BE2C (cell line): ENCODE measurements at regions not wholly inside any gene's neighbourhood (a gene's known extent, or its start where the extent isn't known, plus 50 kb on each side); places are given as distances from the start of the nearest gene placed in this dataset.

Source experiments
- DNase-seq: peaks from one replicate; pipeline ENCODE4 v3.0.0-alpha.2; 2020
- H3K27me3 ChIP-seq: fragments of 250-450 bp; sonication (Bioruptor Pico); 2 replicates; pipeline ENCODE4 v1.5.1; 2020; ENCODE audit warnings: mild to moderate bottlenecking
- H3K36me3 ChIP-seq: fragments of 250-450 bp; sonication (Bioruptor Pico); 2 replicates; pipeline ENCODE4 v1.5.1; 2020; ENCODE audit warnings: mild to moderate bottlenecking
- H3K4me1 ChIP-seq: fragments of 250-450 bp; sonication (Bioruptor Pico); 2 replicates; pipeline ENCODE4 v1.5.1; 2020
- H3K4me3 ChIP-seq: 2 replicates; pipeline ENCODE4 v1.5.1; 2011; ENCODE audit warnings: low read depth, low read length
- H3K9me3 ChIP-seq: fragments of 250-450 bp; sonication (Bioruptor Pico); 2 replicates; pipeline ENCODE4 v1.5.1; 2020
- TF ChIP-seq, protein P1 (sequence below): IDR thresholded peaks from 2 replicates; pipeline ENCODE4 v1.5.1; 2012; ENCODE audit warnings: mild to moderate bottlenecking, low read depth, low read length

DNA sequence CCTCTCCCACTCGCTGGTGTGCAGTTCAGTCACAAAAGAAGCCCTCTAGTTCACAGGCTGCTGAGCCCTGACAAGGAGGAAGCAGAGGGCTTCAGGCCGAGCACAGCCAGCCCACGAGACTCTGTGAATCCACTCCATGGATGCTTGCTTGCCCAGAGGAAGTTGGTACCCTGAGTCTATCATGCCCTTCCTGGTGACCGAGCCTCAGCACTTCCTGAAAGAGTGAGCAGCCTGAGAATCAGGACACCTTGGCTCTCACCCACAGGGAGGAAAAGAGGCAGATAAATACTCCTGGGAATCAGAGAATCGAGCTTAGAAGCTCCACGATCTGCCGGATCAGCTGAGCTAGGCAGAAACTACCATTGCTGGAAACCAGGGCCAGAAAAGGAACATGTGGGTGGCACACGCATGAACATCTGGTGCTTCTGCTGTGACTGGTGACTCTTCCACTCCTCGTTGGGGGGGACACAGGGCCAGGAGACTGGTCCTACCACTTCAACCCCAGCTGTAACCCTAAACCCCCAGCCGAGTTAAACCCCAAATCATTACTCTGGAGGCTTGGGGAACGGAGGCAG is 376.3 kb upstream of the CAMK1G start:
- TF ChIP-seq, protein P1, sequence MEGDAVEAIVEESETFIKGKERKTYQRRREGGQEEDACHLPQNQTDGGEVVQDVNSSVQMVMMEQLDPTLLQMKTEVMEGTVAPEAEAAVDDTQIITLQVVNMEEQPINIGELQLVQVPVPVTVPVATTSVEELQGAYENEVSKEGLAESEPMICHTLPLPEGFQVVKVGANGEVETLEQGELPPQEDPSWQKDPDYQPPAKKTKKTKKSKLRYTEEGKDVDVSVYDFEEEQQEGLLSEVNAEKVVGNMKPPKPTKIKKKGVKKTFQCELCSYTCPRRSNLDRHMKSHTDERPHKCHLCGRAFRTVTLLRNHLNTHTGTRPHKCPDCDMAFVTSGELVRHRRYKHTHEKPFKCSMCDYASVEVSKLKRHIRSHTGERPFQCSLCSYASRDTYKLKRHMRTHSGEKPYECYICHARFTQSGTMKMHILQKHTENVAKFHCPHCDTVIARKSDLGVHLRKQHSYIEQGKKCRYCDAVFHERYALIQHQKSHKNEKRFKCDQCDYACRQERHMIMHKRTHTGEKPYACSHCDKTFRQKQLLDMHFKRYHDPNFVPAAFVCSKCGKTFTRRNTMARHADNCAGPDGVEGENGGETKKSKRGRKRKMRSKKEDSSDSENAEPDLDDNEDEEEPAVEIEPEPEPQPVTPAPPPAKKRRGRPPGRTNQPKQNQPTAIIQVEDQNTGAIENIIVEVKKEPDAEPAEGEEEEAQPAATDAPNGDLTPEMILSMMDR: no peak
- DNase-seq: no peak
- Histone ChIP-seq H3K9me3 (no peaks in the 10 kb centered on the region), H3K4me3 (peak overlapping the region; percentile 64), H3K36me3 (no peaks in the 10 kb centered on the region), H3K4me1 (peaks cover 7% of the 10 kb centered on the region), H3K27me3 (no peaks in the 10 kb centered on the region)

DNA sequence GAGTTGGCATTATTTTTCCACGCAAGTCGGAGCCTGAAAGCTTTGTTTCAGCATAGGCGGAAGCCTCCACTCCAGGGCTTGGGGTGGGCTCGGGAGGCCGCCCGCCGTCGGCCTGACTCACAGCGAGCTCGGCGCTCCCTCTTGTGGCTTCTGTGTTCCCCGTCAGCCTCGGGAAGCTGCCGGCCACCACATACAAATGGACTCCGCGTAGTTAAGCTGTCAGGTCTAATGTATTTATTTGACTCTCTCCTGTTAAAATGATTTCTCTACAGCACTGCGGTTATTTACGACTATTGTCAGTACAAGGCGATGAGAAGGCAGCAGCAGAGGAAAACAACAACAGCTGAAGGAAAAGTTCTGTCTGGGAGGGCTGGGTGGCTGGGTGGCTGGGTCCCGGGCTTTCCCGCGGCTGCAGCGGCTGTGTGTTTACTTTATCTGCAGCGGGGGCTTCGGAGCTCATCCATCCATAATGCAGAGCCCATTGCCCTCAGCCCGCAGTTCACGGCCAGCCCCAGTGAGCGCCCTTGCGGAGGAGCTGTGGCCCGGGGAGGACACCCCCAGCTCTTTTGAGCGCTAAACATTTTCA is 375.7 kb upstream of the CAMK1G start:
- H3K27me3 ChIP-seq: no peaks in the 10 kb centered on the region
- H3K36me3 ChIP-seq: no peaks in the 10 kb centered on the region
- no peaks in the 10 kb centered on the region for H3K9me3 ChIP-seq
- peaks cover 7% of the 10 kb centered on the region for H3K4me1 ChIP-seq
- TF ChIP-seq, protein P1: peak; percentile 90
- H3K4me3 ChIP-seq: peak overlapping the region; percentile 64
- peak; percentile 89 for DNase-seq

DNA sequence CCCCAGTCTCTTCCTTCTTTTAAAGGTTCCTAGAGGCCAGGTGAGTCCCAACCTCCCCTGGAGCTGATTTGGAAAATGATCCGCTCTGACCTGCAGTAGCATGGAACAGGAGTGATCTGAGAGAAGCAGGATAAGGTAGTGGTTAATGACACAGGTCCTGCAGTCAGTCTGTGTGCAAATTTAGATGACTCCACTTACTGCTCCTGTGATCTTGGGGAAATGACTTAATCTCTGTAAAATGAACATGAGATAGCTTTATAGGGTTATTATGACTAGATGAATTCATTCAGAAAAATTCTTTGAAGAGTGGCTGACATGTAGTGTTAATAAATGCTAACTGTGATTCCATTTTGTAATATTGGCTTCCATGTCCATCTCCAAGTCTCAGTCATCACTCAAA is 374.9 kb upstream of the CAMK1G start:
- Histone ChIP-seq H3K4me1 (peaks cover 7% of the 10 kb centered on the region), H3K27me3 (no peaks in the 10 kb centered on the region), H3K9me3 (no peaks in the 10 kb centered on the region), H3K4me3 (no peak overlapping the region), H3K36me3 (no peaks in the 10 kb centered on the region)
- DNase-seq: no peak
- TF ChIP-seq, protein P1: no peak

DNA sequence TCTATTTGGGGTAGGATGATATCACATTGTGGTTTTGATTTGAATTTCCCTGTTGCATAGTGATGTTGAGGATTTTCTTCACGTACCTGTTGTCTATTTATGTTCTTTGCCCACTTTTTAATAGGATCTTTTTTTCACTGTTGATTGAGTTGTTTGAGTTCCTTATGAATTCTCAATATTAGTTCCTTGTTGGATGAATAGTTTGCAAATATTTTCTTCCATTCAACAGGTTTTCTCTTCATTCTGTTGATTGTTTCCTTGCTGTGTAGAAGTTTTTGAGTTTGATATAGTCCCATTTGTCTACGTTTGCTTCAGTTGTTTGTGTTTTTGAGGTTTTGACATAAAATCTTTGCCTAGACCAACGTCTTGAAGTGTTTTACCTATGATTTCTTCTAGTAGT is 369.5 kb upstream of the CAMK1G start:
- Histone ChIP-seq H3K9me3 (no peaks in the 10 kb centered on the region), H3K4me1 (peaks cover 12% of the 10 kb centered on the region), H3K27me3 (no peaks in the 10 kb centered on the region), H3K4me3 (no peak overlapping the region), H3K36me3 (no peaks in the 10 kb centered on the region)
- TF ChIP-seq, protein P1: no peak
- DNase-seq: no peak

DNA sequence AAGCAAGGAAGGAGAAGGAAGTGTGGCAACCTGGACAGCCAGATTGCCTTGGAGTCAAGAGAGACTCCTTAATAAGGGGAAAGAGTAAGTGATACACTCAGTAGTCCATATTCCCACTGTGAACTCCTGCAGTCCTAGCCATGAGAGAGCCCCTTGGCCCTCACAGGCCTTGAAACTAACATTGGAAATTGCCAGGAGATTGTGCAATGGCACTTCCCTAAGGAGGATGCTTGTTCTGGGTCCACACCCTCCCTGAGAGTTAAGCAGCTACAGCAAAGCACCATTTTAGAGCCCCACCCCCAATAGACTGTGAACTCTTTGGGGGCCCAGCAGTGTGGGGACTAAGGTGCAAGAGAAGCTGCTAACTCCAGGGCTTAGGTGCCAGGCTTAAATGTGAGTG is 367.7 kb upstream of the CAMK1G start:
- no peaks in the 10 kb centered on the region for H3K36me3 ChIP-seq
- peaks cover 26% of the 10 kb centered on the region for H3K4me1 ChIP-seq
- no peaks in the 10 kb centered on the region for H3K27me3 ChIP-seq
- TF ChIP-seq, protein P1: no peak
- DNase-seq: no peak
- no peak overlapping the region for H3K4me3 ChIP-seq
- H3K9me3 ChIP-seq: no peaks in the 10 kb centered on the region

DNA sequence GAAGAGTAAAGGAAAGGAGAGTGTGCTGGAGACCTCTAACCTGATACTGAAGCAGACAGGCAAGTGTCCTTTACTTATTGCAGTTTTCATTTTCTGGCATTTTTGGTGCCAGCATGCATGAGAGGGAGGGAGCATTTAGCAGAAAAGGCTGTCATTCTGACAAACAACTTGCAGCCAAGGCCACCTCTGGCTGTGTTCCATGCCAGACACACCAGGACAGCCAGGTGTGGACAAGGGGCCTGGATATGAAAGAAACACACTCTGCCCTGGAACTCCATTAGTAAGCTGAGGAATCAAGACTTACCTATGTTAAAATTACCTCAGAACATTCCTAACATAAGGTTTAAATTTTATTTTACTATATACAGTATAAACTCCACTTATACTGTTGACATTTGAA is 365.4 kb upstream of the CAMK1G start:
- H3K27me3 ChIP-seq: no peaks in the 10 kb centered on the region
- no peaks in the 10 kb centered on the region for H3K36me3 ChIP-seq
- H3K9me3 ChIP-seq: no peaks in the 10 kb centered on the region
- peak; percentile 34 for DNase-seq
- H3K4me1 ChIP-seq: peaks cover 38% of the 10 kb centered on the region
- H3K4me3 ChIP-seq: no peak overlapping the region
- TF ChIP-seq, protein P1: no peak
